ENCODE measurements at regions not wholly inside any gene's neighbourhood (a gene's known extent, or its start where the extent isn't known, plus 50 kb on each side); places are given as distances from the start of the nearest gene placed in this dataset.

DNA sequence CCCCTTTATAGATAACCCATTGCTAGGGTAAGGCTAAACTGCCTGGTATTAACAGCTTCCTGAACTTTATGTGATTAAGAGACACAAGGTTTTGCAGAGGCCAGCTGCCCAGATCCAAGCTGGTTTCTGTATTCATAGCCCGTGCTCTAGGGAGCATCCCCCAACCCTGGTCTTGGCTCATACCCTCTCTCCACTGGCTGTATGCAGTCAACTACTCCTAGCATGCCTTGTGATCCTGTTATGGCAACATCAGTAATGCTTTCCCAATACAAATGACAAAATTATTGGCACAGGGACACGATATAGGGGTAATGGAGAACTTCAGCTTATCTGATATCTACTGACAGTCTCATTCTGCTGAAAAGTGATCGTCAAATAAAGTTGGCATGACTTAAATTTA, 202.8 kb upstream of the MKLN1 start:
- H3K36me3 Mint-ChIP-seq (ENCODE audit: insufficient read depth): peaks cover 4% of the 10 kb centered on the region
- peaks cover 8% of the 10 kb centered on the region for H3K9me3 Mint-ChIP-seq (ENCODE audit: low read depth)
- TF ChIP-seq, protein P1, sequence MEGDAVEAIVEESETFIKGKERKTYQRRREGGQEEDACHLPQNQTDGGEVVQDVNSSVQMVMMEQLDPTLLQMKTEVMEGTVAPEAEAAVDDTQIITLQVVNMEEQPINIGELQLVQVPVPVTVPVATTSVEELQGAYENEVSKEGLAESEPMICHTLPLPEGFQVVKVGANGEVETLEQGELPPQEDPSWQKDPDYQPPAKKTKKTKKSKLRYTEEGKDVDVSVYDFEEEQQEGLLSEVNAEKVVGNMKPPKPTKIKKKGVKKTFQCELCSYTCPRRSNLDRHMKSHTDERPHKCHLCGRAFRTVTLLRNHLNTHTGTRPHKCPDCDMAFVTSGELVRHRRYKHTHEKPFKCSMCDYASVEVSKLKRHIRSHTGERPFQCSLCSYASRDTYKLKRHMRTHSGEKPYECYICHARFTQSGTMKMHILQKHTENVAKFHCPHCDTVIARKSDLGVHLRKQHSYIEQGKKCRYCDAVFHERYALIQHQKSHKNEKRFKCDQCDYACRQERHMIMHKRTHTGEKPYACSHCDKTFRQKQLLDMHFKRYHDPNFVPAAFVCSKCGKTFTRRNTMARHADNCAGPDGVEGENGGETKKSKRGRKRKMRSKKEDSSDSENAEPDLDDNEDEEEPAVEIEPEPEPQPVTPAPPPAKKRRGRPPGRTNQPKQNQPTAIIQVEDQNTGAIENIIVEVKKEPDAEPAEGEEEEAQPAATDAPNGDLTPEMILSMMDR (IDR thresholded peaks at IDR 0.05; ENCODE audit: unreplicated experiment): no peak
- no peak for DNase-seq (ENCODE audit: low spot score, unreplicated experiment)
- peaks cover 10% of the 10 kb centered on the region for H3K27me3 Mint-ChIP-seq
- H3K4me1 Mint-ChIP-seq (ENCODE audit: low read depth): no peaks in the 10 kb centered on the region
- no peak overlapping the region for H3K4me3 Mint-ChIP-seq (ENCODE audit: low read depth)
- no peak overlapping the region for H3K27ac Mint-ChIP-seq

GRCh38 chr7:131130324-131130723, 197.4 kb upstream of the MKLN1 start:
- no peaks in the 10 kb centered on the region for H3K36me3 Mint-ChIP-seq (ENCODE audit: insufficient read depth)
- H3K9me3 Mint-ChIP-seq (ENCODE audit: low read depth): no peaks in the 10 kb centered on the region
- no peak overlapping the region for H3K4me3 Mint-ChIP-seq (ENCODE audit: low read depth)
- DNase-seq (ENCODE audit: low spot score, unreplicated experiment): no peak
- no peaks in the 10 kb centered on the region for H3K4me1 Mint-ChIP-seq (ENCODE audit: low read depth)
- TF ChIP-seq, protein P1 (IDR thresholded peaks at IDR 0.05; ENCODE audit: unreplicated experiment): no peak
- H3K27me3 Mint-ChIP-seq: peaks cover 3% of the 10 kb centered on the region
- H3K27ac Mint-ChIP-seq: no peak overlapping the region

DNA sequence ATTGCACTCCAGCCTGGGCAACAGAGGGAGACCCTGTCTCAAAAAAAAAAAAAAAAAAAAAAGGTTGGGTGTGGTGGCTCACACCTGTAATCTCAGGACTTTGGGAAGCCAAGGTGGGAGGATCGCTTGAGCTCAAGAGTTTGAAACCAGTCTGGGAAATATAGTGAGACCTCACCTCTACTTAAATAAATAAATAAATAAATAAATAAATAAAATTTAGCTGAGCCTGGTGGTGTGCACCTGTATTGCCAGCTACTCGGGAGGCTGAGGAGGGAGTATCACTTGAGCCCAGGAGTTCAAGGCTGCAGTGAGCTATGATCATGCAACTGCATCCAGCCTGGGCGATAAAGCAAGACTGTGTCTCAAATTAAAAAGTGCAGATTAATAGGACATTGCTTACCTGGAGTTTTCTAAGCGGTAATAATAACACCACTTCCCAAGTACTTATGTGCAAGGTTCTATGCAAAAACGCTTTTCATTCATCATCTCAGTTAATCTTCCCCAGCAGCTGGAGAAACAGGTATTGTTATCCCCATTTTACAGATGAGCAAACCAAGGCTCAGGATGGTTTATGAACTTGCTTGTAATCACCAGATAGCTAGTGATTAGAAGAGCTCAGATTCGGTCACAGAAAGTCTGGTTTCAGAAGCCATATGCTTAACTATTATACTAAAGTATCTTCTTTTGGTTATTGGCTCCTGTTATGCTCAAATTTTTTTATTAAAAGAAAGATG, 196.5 kb upstream of the MKLN1 start:
- TF ChIP-seq, protein P1 (IDR thresholded peaks at IDR 0.05; ENCODE audit: unreplicated experiment): no peak
- Mint-ChIP-seq H3K27me3 (peaks cover 3% of the 10 kb centered on the region), H3K4me3 (ENCODE audit: low read depth) (no peak overlapping the region), H3K9me3 (ENCODE audit: low read depth) (no peaks in the 10 kb centered on the region), H3K36me3 (ENCODE audit: insufficient read depth) (no peaks in the 10 kb centered on the region), H3K4me1 (ENCODE audit: low read depth) (no peaks in the 10 kb centered on the region), H3K27ac (no peak overlapping the region)
- DNase-seq (ENCODE audit: low spot score, unreplicated experiment): no peak

DNA sequence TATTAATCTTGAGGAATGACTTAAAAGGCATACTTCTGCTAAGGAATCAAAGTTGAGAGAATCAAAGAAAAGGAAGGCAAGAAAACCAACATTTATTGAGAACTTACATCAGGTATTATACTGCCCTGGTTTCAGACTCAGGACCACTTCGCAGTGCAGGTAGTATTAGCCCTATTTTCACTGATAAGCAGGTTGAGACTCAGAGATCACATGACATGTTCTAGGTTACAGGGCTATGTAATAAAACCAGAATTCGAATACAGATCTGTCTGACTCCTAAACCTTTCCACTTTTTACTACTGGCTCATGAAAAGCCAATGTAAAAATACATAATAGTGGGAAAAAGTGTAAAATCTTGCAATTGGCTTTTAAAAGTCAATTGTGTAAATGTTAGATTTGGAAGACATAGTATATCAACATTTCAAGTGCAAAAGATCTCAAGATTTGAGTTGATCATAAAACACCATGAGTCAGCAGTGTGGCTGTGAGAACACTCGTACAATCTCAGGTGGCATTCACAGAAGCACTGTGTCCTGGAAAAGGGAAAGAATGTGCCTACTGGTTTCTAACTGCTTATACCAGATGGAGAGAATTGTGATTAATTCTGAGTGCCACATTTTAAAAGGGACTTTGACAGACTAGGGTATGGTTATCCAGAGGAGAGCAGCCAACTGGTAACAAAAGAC, 195.8 kb upstream of the MKLN1 start:
- TF ChIP-seq, protein P1 (IDR thresholded peaks at IDR 0.05; ENCODE audit: unreplicated experiment): no peak
- no peak for DNase-seq (ENCODE audit: low spot score, unreplicated experiment)
- no peak overlapping the region for H3K27ac Mint-ChIP-seq
- H3K27me3 Mint-ChIP-seq: peaks cover 3% of the 10 kb centered on the region
- no peaks in the 10 kb centered on the region for H3K4me1 Mint-ChIP-seq (ENCODE audit: low read depth)
- no peak overlapping the region for H3K4me3 Mint-ChIP-seq (ENCODE audit: low read depth)
- no peaks in the 10 kb centered on the region for H3K9me3 Mint-ChIP-seq (ENCODE audit: low read depth)
- H3K36me3 Mint-ChIP-seq (ENCODE audit: insufficient read depth): no peaks in the 10 kb centered on the region

- no peak for DNase-seq (ENCODE audit: low spot score, unreplicated experiment)
- TF ChIP-seq, protein P1 (IDR thresholded peaks at IDR 0.05; ENCODE audit: unreplicated experiment): no peak
Measured at GRCh38 chr7:131139462-131139861, 188.2 kb upstream of the MKLN1 start.

More at GRCh38 chr7:131139462-131139861, 188.2 kb upstream of the MKLN1 start:
- Mint-ChIP-seq H3K9me3 (ENCODE audit: low read depth) (peaks cover 8% of the 10 kb centered on the region), H3K4me3 (ENCODE audit: low read depth) (no peak overlapping the region), H3K4me1 (ENCODE audit: low read depth) (no peaks in the 10 kb centered on the region), H3K27me3 (no peaks in the 10 kb centered on the region), H3K36me3 (ENCODE audit: insufficient read depth) (no peaks in the 10 kb centered on the region), H3K27ac (no peak overlapping the region)
